HL-60/S4 treated with phorbol 12-myristate 13-acetate at 8.2 ng/mL for 4 days and 3 days (cell line): ENCODE measurements at regions not wholly inside any gene's neighbourhood (a gene's known extent, or its start where the extent isn't known, plus 50 kb on each side); places are given as distances from the start of the nearest gene placed in this dataset.

Experiments
- in situ Hi-C: fragments of 300-500 bp; cut with MboI; formaldehyde crosslinking; loops from 2 replicates; pipeline ENCODE4 v1.15.0; 2022; ENCODE audit warnings: low sequenced_read_pairs

DNA sequence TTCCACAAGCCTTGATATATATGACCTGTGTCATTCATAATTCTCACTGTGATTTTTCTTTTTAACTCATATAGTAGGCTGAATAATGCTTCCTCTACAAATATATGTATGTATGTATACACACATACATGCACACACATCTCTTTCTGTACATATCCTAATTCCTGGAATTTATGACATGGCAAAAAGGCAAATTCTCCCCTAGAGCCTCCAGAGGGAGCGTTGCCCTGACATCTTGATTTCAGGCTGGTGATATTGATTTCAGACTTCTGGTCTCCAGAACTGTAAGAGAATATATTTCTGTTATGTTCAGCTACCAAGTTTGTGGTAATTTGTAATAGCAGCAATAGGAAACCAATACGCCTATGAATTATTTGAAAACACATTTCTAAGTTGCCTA is 166.6 kb upstream of the GAS1 start:
- in situ Hi-C loops, result no loop called here

DNA sequence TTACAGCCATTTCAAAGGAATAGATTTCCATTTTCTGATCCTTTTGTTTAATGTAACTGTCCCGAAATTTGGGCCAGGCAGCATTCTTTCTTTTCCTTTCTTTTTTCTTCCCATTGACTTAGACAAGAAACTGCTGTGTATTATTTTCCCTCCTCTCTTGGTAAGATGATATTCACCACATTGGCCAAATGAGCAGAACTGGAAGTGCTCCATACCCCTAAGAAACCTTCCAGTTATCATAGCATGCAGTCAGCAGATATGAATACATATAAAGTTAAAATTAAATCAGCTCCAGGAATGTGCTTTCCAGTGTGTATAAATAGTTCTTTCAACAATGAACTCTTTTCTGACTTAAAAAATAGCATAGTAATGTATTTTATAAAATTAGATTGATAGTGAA is 168.5 kb upstream of the GAS1 start:
- in situ Hi-C loops, result no loop called here

DNA sequence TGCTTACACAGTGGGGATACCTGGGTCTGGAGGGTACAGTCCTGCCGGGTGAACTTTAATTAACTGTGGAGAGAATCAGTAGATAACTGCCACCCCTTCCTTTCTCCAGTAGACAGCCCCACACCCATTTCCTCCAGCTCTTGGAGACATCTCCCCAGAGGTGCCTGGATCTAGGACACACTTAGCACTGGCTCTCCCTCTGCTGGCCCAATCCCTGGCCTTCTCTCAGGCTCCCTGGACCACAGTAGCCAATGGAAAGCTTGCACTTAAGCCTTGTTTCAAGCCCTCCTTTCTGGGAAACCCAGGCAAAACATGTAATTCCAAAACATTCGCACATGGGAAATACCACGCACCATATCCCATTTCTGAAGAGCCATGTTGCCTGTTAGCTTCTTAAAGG is 169.2 kb upstream of the GAS1 start:
- in situ Hi-C loops, result no loop called here

DNA sequence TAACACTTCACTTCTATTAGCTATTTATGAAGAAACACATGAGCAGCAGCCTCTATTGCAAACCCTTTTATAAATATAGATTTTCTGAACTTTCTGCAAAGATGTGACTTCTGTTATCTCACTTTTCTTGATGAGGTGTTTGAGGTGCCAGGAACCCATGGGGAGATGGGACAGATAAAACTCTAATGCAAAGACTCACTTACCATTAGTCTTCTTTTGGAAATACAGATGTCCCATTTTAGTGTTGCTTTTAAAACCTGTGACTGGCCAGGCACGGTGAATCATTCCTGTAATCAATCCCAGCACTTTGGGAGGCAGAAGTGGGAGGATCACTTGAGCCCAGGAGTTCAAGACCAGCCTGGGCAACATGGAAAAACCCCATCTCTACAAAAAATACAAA is 171.3 kb upstream of the GAS1 start:
- in situ Hi-C loops, result no loop called here

DNA sequence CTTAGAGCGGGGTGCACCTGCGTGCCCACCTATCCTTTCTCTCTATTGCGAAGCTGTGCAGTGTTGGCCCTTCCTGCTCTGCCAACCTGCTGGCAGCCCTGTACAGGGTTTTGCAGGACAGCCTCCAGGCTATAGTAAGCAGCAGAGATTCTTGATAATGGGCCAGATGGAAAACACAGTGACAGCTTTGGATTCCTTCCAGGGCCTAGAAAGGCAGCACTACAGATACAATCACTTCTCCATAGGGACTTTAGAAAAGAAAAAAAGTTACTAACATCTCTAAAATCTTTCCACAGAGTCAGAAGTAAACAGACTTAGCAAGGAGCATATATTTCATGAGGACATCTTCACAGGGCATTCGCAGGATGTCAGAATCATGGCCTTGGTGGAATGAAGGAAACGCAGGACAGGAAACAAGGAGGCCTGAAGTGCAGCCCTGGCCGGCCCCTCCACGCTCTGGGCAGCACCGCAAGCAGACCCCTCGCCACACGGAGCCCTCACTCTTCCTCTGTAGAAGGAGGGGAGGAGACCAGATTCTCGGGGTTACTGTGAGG is 172.1 kb upstream of the GAS1 start:
- in situ Hi-C loops, result no loop called here

DNA sequence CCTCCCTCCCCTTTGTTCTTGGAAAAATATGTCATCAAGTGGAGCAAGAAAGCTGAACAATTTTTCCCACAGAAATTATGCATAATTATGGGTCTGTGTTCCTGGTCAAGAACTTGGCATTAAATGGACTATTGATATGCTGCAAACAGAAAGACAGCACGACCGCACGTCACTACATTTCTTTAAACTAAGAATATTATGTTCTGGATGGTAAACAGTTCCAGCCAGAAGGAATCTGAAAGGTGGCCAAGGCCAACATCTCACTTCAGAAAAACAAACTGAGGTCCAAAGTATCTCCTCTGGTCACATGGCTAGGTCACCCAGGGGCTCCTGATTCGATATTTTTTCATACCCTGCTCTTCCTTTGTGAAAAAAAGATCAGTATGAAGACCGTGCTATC is 173.3 kb upstream of the GAS1 start:
- in situ Hi-C loops, result no loop called here

DNA sequence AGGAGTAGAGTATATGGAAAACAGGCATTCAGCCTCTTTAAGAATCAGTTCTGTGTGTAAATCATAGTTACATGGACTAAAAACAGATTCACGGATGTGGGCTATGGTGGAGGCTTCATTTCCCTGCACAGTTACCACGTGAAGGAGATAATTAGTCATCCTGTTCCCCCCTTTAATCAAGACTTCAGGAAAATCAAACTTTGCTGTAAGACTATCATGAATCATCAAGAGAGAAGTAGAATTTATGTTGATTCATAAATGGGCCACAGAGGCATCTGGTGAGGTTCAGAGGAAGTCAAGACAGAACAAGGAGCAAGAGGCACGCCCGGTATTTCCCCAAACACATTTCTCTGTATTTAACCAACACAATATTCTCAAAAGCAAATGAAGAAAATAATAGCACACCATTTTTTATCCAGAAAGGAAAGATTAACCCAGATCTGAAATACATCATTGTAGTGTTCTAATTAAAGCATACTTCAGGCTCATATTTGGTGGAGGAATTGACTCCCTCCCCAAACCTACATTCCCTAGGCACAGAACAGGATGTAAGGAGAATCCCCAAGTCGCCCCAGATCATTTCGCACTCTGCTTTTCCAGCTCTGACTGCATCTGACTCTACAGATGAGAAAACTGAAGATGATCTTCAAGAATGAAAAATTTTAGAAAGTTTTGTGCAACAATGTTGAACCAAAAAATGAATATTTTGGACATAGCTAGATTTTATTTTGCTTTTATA is 175.8 kb upstream of the GAS1 start:
- in situ Hi-C loops, result no loop called here

DNA sequence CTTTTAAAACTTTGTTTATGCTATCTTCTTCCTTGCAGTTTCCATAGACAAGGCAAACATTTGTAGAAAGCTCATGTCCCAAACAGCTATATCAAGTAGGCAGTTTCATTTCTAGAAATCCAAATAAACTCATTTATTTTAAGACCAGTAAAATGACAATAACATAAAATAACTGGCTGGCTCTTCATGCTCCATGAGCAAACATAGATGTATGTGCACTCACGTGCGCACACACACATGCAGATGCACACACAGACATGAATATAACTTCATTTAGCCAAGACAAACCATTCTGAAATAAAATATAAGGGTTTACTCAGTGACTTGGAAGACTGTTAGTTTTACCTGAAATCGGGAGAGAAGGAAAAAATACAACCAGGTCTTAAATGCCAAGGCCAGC is 176.5 kb upstream of the GAS1 start:
- in situ Hi-C loops, result no loop called here

DNA sequence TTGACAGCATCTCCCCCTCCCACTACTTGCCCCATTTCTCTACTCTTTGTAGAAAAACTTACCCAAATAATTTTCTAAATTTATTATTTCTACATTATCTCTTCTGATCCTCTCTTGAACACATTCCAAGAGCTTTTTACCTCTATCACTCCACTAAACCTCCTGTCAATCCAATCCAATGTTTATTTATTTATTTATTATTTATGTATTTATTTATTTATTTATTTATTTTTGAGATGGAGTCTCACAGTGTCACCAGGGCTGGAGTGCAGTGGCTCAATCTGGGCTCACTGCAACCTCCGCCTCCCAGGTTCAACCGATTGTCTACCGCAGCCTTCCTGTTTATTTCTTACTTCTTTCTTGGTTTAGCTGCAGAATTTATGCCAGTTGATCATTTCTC is 178.5 kb upstream of the GAS1 start:
- in situ Hi-C loops, result no loop called here

DNA sequence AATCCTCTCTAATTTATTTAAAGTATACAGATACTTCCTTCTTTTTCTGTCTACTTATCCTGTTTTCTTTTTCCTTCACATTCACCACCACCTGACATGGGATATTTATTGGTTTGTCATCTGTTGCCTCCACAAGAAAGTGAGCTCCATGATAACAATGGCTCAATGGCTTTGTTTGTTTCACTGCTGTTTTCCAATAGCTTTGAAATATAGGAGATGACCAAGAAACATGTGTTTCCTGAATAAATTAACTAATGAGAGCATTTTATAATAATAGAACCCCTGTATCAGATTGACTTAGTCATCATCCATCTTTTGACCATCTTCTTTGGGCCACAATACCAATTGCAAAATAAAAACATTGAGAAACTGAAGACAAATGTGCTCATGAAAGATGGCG is 180.2 kb upstream of the GAS1 start:
- in situ Hi-C loops, result no loop called here

DNA sequence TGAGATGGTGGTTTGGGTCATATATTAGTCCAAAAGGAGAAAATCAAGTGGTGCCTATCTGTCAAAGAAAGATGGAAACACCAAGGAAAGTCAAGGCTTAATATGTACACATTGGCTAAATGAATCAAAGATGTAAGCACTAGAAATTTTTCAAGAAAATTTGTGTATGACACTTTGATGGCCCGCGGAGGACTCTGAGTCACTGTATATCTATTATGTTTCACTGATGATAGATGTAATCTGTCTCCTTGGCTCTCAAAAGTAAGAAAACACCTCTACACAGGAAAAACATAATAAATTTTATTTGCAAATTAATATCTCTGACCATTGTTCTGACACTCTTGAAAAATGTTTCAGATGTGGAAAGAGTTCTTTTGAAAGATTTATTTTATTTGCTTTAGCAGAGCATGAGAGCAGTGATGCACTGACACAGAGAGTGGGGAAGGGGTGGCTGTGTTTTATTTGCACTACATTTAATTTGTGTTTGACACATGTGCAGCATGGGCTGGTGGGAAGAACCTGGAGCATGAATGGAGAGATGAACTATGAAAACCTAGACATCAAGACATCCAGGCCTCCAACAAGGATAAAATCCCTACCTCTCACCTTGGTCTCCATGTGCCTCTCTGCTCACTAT is 180.8 kb upstream of the GAS1 start:
- in situ Hi-C loops, result no loop called here

DNA sequence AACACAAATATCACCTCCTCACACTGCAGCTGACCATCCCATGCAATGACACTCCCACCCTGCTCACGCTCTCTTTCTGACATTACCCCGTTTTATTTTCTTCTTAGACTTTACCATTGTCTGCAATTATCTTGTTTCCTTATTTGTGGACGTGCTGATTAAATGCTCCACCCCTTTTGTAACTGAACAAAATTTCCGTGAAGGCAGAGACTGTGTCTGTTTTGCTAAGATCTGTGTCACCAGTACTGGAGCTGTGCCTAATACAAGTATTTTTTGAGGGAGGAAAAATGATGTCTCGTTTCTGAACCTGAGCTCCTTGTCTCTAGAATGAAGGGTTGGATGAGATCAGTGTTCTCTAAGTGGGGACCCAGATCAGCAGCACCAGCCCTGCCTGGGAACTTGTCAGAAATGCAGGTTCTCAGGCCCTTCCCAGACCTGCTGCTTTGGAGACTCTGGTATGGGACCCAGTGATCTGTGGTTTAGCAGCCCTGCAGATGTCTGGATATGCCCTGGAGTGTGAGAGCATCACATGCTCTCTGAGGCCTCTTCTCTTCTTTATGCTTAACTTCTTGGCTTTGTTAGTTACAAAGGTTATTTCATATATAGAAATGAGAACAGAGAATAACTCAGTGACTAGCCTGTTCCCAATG is 181.7 kb upstream of the GAS1 start:
- in situ Hi-C loops, result no loop called here

DNA sequence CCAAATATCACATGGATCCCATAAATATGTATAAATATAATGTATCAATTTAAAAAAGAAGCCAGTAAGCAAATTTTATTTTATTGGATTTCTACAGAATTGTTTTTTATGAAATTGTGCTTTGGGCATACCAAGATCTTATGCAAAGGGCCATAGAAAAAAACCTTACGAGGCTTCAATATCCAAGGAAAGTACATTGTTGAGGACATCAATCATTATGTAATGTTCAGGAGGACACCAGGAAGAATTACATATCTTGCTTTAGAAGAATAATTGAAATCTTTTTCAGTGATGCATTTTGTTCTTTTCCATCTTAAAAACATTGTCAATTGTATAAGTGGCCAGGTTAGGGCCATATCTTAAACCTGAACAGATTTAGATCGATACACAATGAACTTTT is 187.8 kb upstream of the GAS1 start:
- in situ Hi-C loops, result no loop called here

DNA sequence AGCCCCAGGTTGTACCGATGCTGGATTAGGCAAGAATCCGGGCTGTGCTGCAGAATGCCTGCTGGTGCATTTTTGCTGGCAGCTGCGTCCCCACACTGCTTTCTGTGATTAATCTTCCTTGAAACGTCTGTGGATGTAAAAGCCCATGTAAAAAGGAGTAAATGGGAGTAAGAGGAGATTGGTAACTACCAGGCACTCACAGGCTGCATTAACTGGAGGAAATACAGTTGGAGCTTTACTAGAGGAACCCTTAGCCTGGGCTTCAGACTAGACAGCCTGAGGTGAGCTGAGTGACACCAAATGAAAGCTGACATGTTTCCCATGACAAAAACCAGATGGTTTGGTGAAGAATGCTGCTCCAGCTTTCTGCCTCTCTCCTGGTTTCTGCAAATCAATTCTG is 190.4 kb upstream of the GAS1 start:
- in situ Hi-C loops, result no loop called here

DNA sequence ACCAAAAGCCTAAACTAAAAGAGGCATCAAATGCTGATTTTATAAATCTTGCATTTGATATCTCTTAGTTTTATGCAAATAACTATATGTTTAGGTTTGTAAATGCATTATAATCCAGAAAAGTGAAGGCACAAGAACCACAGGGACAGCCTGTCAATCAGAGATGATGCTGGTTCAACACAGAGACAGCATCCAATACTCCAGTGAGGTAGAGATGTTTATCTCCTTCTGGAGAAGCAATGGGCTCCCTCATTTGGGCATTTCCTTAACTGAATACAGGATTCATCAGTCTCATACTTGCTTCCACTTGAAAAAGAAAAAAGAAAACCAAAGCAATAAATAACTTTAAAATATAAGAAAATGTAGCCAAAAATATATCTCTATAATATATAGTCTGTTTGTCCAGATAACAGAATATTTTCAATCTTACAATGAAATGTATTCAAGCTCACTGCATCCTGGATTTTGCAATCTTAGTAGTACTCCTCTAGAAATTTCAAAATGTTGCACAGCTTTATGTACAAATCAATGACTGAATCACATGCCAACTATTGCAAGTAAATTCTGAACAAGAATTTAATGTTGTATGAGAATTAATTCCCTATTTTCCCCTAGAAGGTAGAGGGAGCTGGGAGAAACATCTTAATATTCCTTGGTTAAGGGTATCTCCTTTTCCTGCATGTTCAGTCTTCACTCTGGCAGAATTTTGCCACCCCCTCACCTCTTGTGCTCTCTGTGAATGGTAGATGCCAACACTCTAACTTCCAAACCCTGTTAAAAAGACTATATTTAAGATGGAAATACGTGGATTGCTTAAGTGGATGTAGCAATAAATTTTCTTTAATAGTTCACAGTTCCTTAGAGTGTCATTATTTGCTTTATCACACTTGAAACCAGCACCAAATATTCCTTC is 191.1 kb upstream of the GAS1 start:
- in situ Hi-C loops, result no loop called here

DNA sequence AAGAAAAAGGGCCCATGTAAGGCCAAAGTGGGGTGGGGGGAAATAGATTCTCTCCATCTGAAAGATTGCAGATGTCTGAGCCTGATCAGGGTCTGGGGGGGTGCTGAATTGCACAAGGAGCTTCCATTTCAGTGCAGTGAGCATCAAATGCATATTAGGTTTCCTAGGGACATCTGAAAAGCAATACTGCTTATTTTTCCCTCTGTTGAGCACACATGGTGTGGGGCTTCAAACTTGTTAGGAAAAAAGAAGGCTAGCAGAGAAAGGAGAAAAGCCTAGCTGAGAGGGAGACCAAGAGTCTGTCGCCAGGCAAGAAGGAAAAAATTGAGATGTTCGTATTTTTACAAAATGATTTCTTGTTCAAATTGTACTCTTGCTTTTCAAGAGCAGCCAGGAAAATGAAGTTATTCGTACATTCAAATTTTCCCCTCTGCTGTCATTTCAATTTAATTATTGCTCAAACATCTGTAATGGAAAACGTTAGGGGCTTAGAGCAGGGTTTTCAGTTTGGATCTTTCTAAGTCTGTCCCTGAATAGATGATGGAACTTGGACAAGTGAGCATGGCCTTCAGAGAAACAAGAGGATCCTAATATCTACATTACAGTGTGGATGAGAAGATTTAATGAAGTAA is 191.9 kb upstream of the GAS1 start:
- in situ Hi-C loops, result no loop called here

DNA sequence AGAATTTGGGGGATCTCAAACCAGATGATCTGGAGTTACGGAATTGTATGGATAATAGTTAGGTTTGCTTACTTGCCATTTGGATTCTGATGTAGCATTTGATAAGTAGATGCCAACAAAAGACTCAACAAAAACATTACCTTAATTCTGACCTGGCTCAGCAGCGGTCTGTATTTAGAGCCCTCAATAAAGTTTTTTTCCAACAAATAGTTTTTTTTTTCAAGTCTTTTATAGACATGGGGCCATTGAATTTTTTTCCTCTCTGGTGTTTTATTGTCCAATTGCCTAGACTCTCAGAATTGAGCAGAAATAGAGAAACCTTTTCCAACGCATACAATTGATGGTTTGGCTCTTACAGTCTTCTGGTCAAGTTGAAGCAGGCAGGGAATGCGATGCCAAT is 192.8 kb upstream of the GAS1 start:
- in situ Hi-C loops, result no loop called here

DNA sequence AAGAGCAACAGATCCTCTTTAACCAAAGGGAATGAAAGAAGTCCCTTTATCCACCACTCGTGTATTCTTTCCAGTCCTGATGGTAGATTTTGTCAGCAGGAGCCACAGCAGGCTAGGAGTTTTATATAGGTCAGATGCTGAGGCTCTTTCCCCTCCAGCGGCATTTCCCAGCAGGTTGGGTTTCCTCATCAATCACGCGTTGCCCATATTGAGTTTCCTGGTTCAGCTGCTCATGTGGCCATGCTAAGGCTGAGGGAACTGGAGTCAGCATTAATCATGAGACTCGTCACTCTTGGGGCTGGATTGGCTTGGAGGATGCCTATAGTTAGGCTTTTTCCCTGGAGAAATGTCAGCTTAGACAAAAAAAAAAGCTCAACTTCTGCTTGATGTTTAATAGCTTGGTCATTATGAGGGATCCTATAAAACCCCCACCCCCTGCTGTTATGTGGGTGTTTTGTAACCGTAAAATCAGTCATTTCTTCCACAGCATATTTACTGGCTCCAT is 193.4 kb upstream of the GAS1 start:
- in situ Hi-C loops, result no loop called here

DNA sequence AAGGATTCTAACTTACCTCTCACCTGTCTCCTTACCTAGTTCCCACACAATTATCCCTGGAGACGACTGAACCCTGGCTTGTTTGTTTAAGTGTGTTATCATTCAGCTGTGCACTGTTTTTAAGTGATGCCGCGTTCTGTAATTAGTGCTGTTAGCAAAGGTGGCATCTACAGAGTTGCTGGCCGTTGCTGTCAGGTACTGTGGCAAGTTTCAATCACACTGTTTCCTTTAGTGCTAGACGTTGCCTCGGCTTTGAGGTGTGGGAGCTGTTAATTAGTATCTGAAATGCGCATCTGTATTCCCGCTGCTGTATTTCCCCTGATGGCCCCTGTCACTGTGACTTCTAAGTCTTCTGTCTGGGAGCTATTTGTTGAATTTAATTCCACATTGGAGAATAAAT is 193.8 kb upstream of the GAS1 start:
- in situ Hi-C loops, result no loop called here

DNA sequence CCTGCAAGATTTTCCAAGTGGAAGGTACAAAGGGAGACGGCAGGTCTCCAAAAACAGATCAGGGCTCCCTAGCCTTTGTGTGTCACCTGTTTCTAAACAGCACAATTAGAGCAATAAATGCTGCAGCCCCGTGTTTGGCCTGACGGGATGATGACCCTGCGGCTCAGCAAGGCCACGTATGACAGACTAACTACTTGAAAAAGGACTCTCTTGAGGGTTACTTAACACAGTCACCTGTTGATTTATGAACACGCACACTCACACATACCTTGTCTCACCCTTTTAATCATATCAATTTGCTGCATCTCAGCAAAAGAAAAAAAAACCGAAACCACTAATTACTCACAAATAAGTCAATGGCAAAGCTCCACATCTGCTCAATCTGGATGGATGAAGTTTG is 199.6 kb upstream of the GAS1 start:
- in situ Hi-C loops, result no loop called here
